ENCODE measurements at regions not wholly inside any gene's neighbourhood (a gene's known extent, or its start where the extent isn't known, plus 50 kb on each side); places are given as distances from the start of the nearest gene placed in this dataset.
"Not testable (repeated sequence)": the region's sequence is repeated elsewhere in the genome, so short reads cannot be mapped to it uniquely, and the experiment has no call there.

DNA sequence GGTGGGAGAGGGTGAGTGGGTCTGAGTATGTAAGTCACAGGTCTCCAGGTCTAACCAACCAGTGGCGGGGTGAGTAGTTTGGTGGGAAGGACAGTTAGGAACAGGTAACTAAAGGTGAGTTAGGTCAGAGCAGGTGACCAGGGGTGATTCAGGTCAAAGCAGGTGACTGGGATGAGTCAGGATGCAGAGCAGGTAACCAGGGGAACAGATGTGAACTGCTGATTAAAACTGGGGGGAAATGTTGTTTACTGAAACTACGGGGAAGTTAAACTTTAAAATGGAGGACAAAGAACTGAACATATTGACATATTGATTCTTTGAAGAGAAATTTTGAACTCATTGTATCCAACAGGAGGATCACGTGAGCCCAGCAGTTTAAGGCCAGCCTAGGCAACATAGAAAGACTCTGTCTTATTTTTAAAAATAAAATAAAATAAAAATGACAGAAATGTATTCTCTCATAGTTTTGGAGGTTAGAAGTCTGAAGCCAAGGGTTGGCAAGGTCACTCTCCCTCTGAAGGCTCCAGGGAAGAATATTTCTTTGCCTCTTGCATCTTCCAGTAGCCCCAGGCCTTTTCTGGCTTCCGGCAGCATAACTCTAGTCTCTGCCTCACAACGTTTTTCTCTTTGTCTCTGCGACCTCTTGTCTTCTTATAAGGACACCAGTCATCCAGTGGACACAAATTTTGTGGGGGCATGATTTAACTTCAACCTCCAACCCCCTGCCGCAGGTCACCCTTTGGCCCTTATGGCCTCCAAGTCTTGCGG, 64.3 kb upstream of the TINAGL1 start:
- no peak for DNase-seq

DNA sequence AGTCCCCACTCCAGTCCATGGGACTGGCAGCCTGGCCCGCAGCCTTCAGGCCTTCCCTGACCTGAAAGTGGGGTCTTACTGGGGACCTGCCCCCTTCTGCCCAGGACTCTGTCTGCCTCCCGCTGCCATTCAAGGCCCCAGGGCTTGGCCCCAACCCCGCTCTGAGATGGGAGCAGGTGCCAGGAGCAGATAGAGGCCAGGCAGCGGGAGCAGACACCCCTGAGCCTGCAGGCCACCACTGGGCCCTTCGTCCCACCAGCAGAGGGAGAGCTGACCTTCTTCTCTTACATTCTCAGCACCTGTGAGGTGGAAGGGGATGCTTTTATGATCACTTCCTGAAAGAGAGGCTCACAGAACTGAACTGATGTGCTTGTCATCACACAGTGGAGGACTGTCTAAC, 62.2 kb upstream of the TINAGL1 start:
- no peak for DNase-seq

DNA sequence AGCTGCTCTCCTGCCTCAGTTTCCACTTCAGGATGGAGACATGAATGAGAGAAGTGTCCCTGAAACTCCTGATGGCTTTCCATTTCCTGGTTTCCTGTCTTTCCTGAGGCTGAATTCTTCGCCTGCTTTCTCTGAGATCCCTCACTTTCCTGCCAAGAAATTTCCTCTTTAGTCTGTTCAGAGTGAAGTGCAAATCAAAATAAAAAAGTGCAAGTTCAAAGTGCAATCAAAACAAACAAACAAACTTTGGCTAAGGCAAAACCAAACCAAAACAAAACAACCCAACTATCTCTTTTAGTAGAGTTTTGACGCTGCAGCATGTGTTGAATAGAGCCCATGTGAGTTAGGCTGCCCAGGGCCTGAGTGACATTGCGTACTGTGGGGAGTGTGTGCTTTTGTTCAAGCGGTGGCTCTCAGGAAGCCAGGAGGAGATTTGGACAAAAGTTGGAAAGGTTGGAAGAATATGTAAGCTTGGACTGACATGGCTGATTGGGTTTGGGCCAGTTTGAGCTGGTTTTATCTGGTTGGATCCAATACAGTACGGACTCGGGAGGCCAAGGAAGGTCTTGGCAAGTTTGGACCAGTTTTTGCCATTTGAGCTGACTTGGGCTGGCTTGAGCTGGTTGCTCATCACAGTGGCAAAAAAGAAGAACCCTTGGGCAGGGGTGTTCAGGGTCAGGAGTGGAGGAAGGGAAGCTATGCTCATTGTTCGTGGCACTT, 61.1 kb upstream of the TINAGL1 start:
- no peak for DNase-seq

DNA sequence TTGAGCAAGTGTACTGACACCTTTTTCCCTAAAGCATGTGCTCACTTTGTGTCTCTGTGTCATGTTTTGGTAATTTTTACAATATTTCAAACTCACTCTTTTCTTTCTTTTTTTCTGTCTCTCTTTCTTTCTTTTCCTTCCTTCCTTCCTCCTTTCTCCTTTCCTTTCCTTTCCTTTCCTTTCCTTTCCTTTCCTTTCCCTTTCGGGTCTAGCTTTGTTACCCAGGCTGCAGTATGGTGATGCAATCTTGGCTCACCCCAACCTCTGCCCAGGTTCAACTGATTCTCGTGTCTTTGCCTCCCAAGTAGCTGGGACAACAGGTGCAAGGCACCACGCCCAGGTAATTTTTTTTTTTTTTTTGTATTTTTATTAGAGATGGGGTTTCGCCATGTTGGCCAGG, 60.4 kb upstream of the TINAGL1 start:
- DNase-seq, result no peak

DNA sequence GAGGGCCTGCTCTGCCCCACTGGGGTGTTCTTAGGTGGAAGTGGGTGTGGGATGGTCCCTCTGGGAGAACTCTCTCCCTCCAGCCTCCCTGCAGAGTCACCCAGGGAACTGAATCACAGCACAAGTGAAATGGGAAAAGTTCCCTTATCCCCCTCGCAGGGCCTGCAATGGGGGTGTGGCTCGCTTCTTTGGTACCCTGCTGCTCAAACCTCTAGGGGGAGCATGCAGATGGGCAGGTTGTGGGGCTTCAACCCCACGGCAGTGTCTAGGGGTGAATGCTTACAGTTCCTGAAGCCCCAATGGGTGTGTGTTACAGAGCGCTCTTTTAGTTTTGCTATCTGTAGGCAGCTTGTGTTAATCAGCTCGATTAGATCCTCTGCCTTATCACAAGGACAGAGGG, 59.0 kb upstream of the TINAGL1 start:
- DNase-seq, result no peak

DNA sequence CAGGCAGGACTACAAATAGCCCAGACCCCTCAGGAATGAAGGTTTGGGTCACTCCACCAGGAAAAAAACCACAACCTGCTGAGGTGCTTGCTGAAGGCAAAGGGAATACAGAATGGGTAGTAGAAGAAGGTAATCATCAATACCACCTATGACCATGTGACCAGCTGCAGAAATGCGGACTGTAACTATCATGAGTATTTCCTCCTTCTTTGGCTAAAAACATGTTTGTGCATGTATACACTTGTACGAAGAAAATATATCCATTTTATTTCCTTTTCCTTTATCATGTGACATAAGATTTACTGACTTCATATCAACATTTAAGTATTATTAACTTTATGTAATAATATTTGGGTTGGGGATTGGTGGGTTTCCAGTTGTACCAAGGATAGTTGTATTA, 58.3 kb upstream of the TINAGL1 start:
- not testable (repeated sequence) for DNase-seq

DNA sequence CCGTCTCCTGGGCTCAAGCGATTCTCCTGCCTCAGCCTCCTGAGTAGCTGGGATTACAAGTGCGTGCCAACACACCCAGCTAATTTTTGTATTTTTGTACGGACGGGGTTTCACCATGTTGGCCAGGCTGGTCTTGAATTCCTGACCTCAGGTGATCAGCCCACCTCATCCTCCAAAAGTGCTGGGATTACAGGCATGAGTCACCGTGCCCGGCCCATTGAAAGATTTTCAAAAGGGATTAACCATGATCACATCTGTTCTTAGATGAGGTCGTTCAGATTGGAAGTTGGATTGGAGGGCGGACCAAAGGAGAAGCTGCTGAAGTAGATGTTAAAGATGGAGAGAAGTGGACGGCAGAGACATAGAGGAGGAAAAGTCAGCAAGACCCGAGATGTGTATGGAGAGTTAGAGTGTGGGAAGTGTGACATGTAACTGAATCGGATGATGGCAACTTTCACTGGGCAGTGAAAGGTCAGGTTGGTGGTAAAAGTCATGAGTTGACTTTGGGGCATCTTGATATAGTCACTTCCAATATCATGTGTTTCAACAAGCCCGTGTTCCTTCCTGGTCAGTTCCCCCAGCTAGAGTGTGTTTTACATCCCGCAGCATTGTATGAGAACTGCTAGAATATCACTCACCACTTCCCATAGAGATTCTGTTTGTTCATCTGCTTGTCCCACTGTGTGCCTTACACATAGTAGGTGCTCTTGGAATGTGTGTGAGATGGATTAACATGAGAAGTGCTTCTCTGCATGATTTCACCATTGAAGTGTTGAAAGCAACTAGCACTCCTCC, 54.4 kb upstream of the TINAGL1 start:
- DNase-seq, result no peak

DNA sequence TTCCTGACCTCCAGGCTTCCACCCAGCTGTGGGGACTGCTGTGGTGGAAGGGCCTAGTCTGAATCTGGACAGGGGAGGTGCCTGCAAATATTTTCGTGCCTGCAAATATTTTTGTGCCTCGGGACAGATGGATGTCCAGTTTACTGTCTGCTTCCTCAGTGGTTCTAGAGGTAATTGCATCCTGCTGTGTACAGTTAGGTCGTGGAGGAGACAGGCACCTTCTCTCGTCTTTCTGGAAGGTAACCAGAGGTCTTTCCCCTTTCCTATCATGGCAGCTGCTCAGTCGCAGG, 53.8 kb upstream of the TINAGL1 start:
- no peak for DNase-seq

DNA sequence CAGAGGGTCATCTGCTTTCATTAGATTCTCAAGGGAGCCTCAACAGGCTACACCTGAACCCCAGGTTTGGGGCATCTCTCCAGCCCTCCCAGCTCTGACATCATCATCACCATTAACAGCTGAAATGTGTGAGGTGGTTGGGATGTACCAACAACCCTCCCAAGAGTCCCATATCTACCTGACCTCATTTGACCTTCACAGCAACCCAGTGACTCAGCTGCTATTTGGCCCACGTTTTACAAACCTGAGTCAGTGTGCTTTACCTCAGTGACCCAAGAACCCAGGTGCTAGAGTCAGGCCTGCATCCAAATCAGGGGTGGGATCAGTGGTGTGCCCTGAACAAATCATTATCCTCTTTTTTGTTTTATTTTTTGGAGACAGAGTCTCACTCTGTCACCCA, 53.3 kb upstream of the TINAGL1 start:
- no peak for DNase-seq

DNA sequence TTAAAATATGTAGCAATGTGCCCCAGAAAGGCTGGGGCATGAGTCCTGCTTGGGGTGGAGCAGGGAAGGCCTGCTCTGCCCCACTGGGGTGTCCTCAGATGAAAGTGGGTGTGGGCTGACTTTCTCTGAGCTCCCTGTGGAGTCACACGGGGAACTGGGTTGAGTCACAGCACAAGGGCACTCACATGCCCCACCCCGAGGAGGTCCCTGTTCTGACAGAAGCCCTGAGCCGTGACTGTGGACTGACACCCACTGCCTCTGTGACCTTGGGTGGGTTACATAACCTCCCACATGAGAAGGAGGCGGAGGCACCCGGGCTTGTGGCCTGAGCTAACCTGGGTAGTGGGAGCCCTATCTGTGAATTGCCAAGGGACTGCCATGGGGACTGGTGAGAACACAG, 52.5 kb upstream of the TINAGL1 start:
- DNase-seq, result no peak

DNA sequence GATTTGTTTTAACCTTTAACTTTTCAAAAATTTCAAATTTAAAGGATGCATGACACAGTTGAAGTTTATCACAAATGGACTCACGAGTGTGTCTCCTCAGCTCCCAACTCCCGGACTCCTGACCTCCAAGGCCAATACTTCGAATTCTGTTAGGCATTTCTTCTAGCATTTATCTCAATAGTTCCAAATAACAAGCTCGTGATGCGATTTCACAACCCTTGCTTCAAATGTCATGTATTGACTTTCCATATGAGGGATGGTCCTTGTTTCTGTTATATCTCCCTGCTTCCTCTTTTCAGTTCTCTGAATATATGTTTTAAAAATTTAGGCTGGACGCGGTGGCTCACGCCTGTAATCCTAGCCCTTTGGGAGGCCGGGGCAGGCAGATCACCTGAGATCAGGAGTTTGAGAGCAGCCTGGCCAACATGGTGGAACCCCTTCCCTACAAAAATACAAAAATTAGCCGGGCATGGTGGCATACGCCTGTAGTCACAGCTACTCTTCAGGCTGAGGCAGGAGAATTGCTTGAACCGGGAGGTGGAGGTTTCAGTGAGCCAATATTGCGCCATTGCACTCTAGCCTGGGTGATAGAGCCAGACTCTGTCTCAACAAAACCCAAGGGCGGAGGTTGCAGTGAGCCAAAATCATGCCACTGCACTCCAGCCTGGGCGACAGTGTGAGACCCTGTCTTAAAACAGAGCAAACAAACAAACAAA, 52.0 kb upstream of the TINAGL1 start:
- no peak for DNase-seq
